Kidney tubule cell (primary cell): ENCODE measurements at regions not wholly inside any gene's neighbourhood (a gene's known extent, or its start where the extent isn't known, plus 50 kb on each side); places are given as distances from the start of the nearest gene placed in this dataset.
A peak's percentile ranks its signal among the peaks of the same experiment; 100 is the strongest.
"Not testable (repeated sequence)": the region's sequence is repeated elsewhere in the genome, so short reads cannot be mapped to it uniquely, and the experiment has no call there.

ENCODE experiments used
- DNase-seq: peaks from one replicate; pipeline ENCODE4 v3.0.0-alpha.2; 2018; ENCODE audit warnings: low spot score

GRCh38 chr11:37914859-37915258, 1316.8 kb upstream of the RAG2 start:
- no peak for DNase-seq

- no peak for DNase-seq
Observed at GRCh38 chr11:37908219-37908548, 1310.1 kb upstream of the RAG2 start.

- no peak for DNase-seq
Observed at GRCh38 chr11:37907436-37908218, 1309.6 kb upstream of the RAG2 start.

GRCh38 chr11:37905707-37906417, 1307.8 kb upstream of the RAG2 start:
- peak; percentile 16 for DNase-seq

GRCh38 chr11:37896016-37896415, 1298.0 kb upstream of the RAG2 start:
- no peak for DNase-seq

- DNase-seq, result no peak
Observed at GRCh38 chr11:37881741-37882140, 1283.7 kb upstream of the RAG2 start.

- DNase-seq, result no peak
Observed at GRCh38 chr11:37861671-37862070, 1263.6 kb upstream of the RAG2 start.

GRCh38 chr11:37858806-37859537, 1260.9 kb upstream of the RAG2 start:
- DNase-seq, result not testable (repeated sequence)

GRCh38 chr11:37858398-37858797, 1260.4 kb upstream of the RAG2 start:
- DNase-seq, result no peak

- no peak for DNase-seq
Observed at GRCh38 chr11:37857726-37858125, 1259.7 kb upstream of the RAG2 start.

- no peak for DNase-seq
Observed at GRCh38 chr11:37849706-37850105, 1251.7 kb upstream of the RAG2 start.

GRCh38 chr11:37843603-37844002, 1245.6 kb upstream of the RAG2 start:
- no peak for DNase-seq

- no peak for DNase-seq
Observed at GRCh38 chr11:37841016-37841415, 1243.0 kb upstream of the RAG2 start.

GRCh38 chr11:37840345-37840744, 1242.3 kb upstream of the RAG2 start:
- not testable (repeated sequence) for DNase-seq

- no peak for DNase-seq
Observed at GRCh38 chr11:37830529-37830928, 1232.5 kb upstream of the RAG2 start.

GRCh38 chr11:37817727-37818270, 1219.8 kb upstream of the RAG2 start:
- no peak for DNase-seq

GRCh38 chr11:37812281-37812880, 1214.3 kb upstream of the RAG2 start:
- DNase-seq, result no peak

- DNase-seq, result peak; percentile 53
Observed at GRCh38 chr11:37811349-37811748, 1213.3 kb upstream of the RAG2 start.

GRCh38 chr11:37804666-37805065, 1206.6 kb upstream of the RAG2 start:
- no peak for DNase-seq

- DNase-seq, result peak; percentile 96
Observed at GRCh38 chr11:37788141-37788877, 1190.3 kb upstream of the RAG2 start.

- peak; percentile 78 for DNase-seq
Observed at GRCh38 chr11:37786214-37786755, 1188.2 kb upstream of the RAG2 start.
